Neural cell (in vitro differentiated cells): ENCODE measurements at regions not wholly inside any gene's neighbourhood (a gene's known extent, or its start where the extent isn't known, plus 50 kb on each side); places are given as distances from the start of the nearest gene placed in this dataset.

Experiments used
- CTCF ChIP-seq: fragments of 450-650 bp; IDR thresholded peaks from 2 replicates; pipeline ENCODE4 v1.5.1; 2014; ENCODE audit warnings: antibody characterized with exemption, mild to moderate bottlenecking, moderate library complexity; ENCODE audit not compliant: poor library complexity, severe bottlenecking
- EZH2 ChIP-seq: fragments of 200-600, 300-800 bp; shearing (Covaris generic), sonication (generic); IDR thresholded peaks from 2 replicates; pipeline ENCODE4 v1.6.1; 2014; ENCODE audit warnings: antibody characterized with exemption, low read length, borderline replicate concordance, mild to moderate bottlenecking; ENCODE audit not compliant: insufficient read depth, poor library complexity, severe bottlenecking
- RAD21 ChIP-seq: fragments of 450-650 bp; conservative IDR thresholded peaks from 2 replicates; pipeline ENCODE4 v1.6.1; 2014; ENCODE audit warnings: antibody characterized with exemption, mild to moderate bottlenecking, moderate library complexity
- TAF1 ChIP-seq: IDR thresholded peaks from 2 replicates; pipeline ENCODE4 v1.6.1; 2012; ENCODE audit warnings: low read depth

GRCh38 chr7:124647630-124648306 lies 117.8 kb downstream of the GPR37 start:
- TF ChIP-seq EZH2 (no peak), CTCF (no peak), TAF1 (no peak), RAD21 (no peak)
